B cell (primary cell): ENCODE measurements at regions not wholly inside any gene's neighbourhood (a gene's known extent, or its start where the extent isn't known, plus 50 kb on each side); places are given as distances from the start of the nearest gene placed in this dataset.

Experiments
- ATAC-seq: fragments of 200-7000 bp; cut with Tn5 transposase; one replicate; pipeline ENCODE4 v1.10.0; 2021; ENCODE audit warnings: low read depth, mild to moderate bottlenecking, moderate number of reproducible peaks, moderate library complexity
- CTCF ChIA-PET: fragments of 350-600 bp; sonication (Branson Sonifier 250); formaldehyde crosslinking; loops from one replicate; lab custom pipeline; 2021; ENCODE audit warnings: antibody characterized with exemption, inconsistent platforms; lab: Charles Lee
- POLR2A ChIA-PET: fragments of 350-600 bp; sonication (Branson Sonifier 250); formaldehyde crosslinking; loops from one replicate; lab custom pipeline; 2021; ENCODE audit warnings: antibody characterized with exemption; lab: Charles Lee
- DNase-seq: peaks from one replicate; pipeline ENCODE4 v3.0.0; 2013
- H2AFZ ChIP-seq: 2 replicates; pipeline ENCODE4 v1.6.1; 2012; ENCODE audit warnings: mild to moderate bottlenecking, low read depth, low read length; ENCODE audit not compliant: insufficient read depth, poor library complexity, severe bottlenecking
- H3K27ac ChIP-seq, 2 donors: 1 replicate in 1 of 2; 2 replicates in 1 of 2; pipeline ENCODE4 v1.5.1; 2012 to 2013; ENCODE audit warnings: low read length in 2 of 2, mild to moderate bottlenecking in 2 of 2, moderate library complexity in 1 of 2
- H3K27me3 ChIP-seq, 4 experiments: fragments of 200-600 bp in 1 of 4; sonication (generic) in 1 of 4; replicated peaks in 1 of 4; 1 replicate in 2 of 4; 2 replicates in 2 of 4; pipeline versions ENCODE4 v1.6.1 to v1.7.0; 2013 to 2016; ENCODE audit warnings: low read length in 3 of 4, mild to moderate bottlenecking in 2 of 4, mixed read lengths in 1 of 4, moderate library complexity in 1 of 4; ENCODE audit not compliant: insufficient read depth in 4 of 4, control insufficient read depth in 3 of 4; ENCODE audit errors: control extremely low read depth in 1 of 4
- H3K36me3 ChIP-seq, 2 experiments: replicated peaks in 1 of 2; 1 replicate in 1 of 2; 2 replicates in 1 of 2; pipeline versions ENCODE4 v1.6.1 to v1.7.1; 2013; ENCODE audit warnings: low read length in 1 of 2; ENCODE audit not compliant: insufficient read depth in 2 of 2, control insufficient read depth in 1 of 2; ENCODE audit errors: control extremely low read depth in 1 of 2, extremely low read depth in 1 of 2
- H3K4me1 ChIP-seq, 2 donors: fragments of 200-600 bp in 1 of 2; sonication (generic) in 1 of 2; 1 replicate in 1 of 2; 2 replicates in 1 of 2; pipeline versions ENCODE4 v1.5.1 to v1.6.1; 2013 to 2017; ENCODE audit warnings: low read length in 2 of 2; ENCODE audit not compliant: control insufficient read depth in 2 of 2, insufficient read depth in 2 of 2
- H3K4me2 ChIP-seq: replicated peaks from 2 replicates; pipeline ENCODE3; 2012; ENCODE audit warnings: mild to moderate bottlenecking, low read depth, low read length; ENCODE audit not compliant: poor library complexity, severe bottlenecking
- H3K4me3 ChIP-seq, 5 experiments: fragments of 200-600 bp in 1 of 5; sonication (generic) in 1 of 5; 1 replicate in 3 of 5; 2 replicates in 2 of 5; pipeline versions ENCODE4 v1.5.1 to v1.7.0; 2011 to 2016; ENCODE audit warnings: low read length in 4 of 5, mild to moderate bottlenecking in 4 of 5, low read depth in 2 of 5, control low read depth in 1 of 5, moderate library complexity in 1 of 5; ENCODE audit not compliant: insufficient read depth in 1 of 5; ENCODE audit errors: control extremely low read depth in 1 of 5, extremely low read depth in 1 of 5
- H3K79me2 ChIP-seq: fragments of 200-600 bp; sonication (generic); one replicate; pipeline ENCODE4 v1.6.0; 2016; ENCODE audit warnings: low read length; ENCODE audit not compliant: control insufficient read depth, insufficient read depth
- H3K9ac ChIP-seq: fragments of 200-600 bp; sonication (generic); 2 replicates; pipeline ENCODE4 v1.6.1; 2017; ENCODE audit warnings: mild to moderate bottlenecking, low read length, moderate library complexity
- H3K9me3 ChIP-seq, 3 donors: one replicate each; pipeline versions ENCODE4 v1.6.1 to v1.7.1; 2013; ENCODE audit warnings: low read length in 2 of 3; ENCODE audit not compliant: control insufficient read depth in 2 of 3, insufficient read depth in 1 of 3; ENCODE audit errors: control extremely low read depth in 1 of 3
- H4K20me1 ChIP-seq: 2 replicates; pipeline ENCODE4 v1.6.0; 2012; ENCODE audit warnings: mild to moderate bottlenecking, low read length; ENCODE audit not compliant: insufficient read depth, control insufficient read depth, poor library complexity, severe bottlenecking
- H3K27ac Mint-ChIP-seq: one replicate; pipeline ENCODE4 v1.8.0; 2021; ENCODE audit warnings: mixed read lengths
- H3K27me3 Mint-ChIP-seq: one replicate; pipeline ENCODE4 v1.8.0; 2021; ENCODE audit warnings: mixed read lengths
- H3K4me1 Mint-ChIP-seq: one replicate; pipeline ENCODE4 v1.8.0; 2021; ENCODE audit warnings: mixed read lengths
- H3K4me3 Mint-ChIP-seq: one replicate; pipeline ENCODE4 v1.8.0; 2021; ENCODE audit warnings: mixed read lengths
- H3K9me3 Mint-ChIP-seq: one replicate; pipeline ENCODE4 v1.8.0; 2022; ENCODE audit warnings: mixed read lengths; ENCODE audit not compliant: insufficient read depth
- CTCF ChIP-seq: fragments of 200-600 bp; IDR thresholded peaks from one replicate; pipeline ENCODE4 v1.8.0; 2022; ENCODE audit warnings: antibody characterized with exemption, mild to moderate bottlenecking
- EZH2 ChIP-seq: IDR thresholded peaks from 2 replicates; pipeline ENCODE4 v1.6.1; 2012; ENCODE audit warnings: borderline replicate concordance, low read depth, mild to moderate bottlenecking, moderate library complexity, low read length; ENCODE audit not compliant: insufficient read depth, poor library complexity, severe bottlenecking
- WGBS: methylation state at CpG from one replicate; pipeline ENCODE4 v1.1.5; 2013; ENCODE audit warnings: missing lambda C conversion rate; ENCODE audit not compliant: insufficient coverage; 5-methylcytosine and 5-hydroxymethylcytosine counted together
- intact Hi-C: fragments of 100-400 bp; cut with micrococcal nuclease; formaldehyde crosslinking; loops from one replicate; pipeline ENCODE4 v1.10.0; 2022

GRCh38 chr16:6038941-6039645, 941.5 kb upstream of the EEF2KMT start:
- no peak overlapping the region for H3K4me2 ChIP-seq
- no CpG with 5 or more reads among the region's 5 CpGs for WGBS
- no peaks in the 10 kb centered on the region for H3K4me1 ChIP-seq
- H3K36me3 ChIP-seq, result no peaks in the 10 kb centered on the region
- no peak overlapping the region for H2AFZ ChIP-seq
- Mint-ChIP-seq H3K27ac (no peak overlapping the region), H3K9me3 (peaks cover 5% of the 10 kb centered on the region), H3K4me3 (no peak overlapping the region), H3K27me3 (no peaks in the 10 kb centered on the region), H3K4me1 (no peaks in the 10 kb centered on the region)
- TF ChIP-seq CTCF (no peak), EZH2 (no peak)
- ATAC-seq (no peak), DNase-seq (no peak)
- no peaks in the 10 kb centered on the region for H3K27me3 ChIP-seq
- intact Hi-C loops, result no loop called here
- H3K79me2 ChIP-seq, result no peaks in the 10 kb centered on the region
- no peak overlapping the region for H3K27ac ChIP-seq
- H3K4me3 ChIP-seq, result no peak overlapping the region
- H4K20me1 ChIP-seq, result no peaks in the 10 kb centered on the region
- H3K9me3 ChIP-seq, result no peaks in the 10 kb centered on the region
- H3K9ac ChIP-seq, result no peak overlapping the region
- POLR2A ChIA-PET, result no interaction called here
- CTCF ChIA-PET, result no interaction called here

GRCh38 chr16:6035161-6035560, 937.6 kb upstream of the EEF2KMT start:
- H3K9me3 ChIP-seq, result peaks cover 0 to 2% (median 0%) of the 10 kb centered on the region in 3 donors
- no peak for TF ChIP-seq CTCF
- TF ChIP-seq EZH2, result no peak
- H3K4me1 ChIP-seq, result no peaks in the 10 kb centered on the region
- no peak overlapping the region for H3K27ac ChIP-seq
- H3K9ac ChIP-seq, result no peak overlapping the region
- ChIA-PET POLR2A (no interaction called here), CTCF (no interaction called here)
- DNase-seq (no peak), ATAC-seq (no peak)
- Mint-ChIP-seq H3K4me3 (no peak overlapping the region), H3K4me1 (no peaks in the 10 kb centered on the region), H3K27me3 (no peaks in the 10 kb centered on the region), H3K9me3 (peaks cover 3% of the 10 kb centered on the region), H3K27ac (no peak overlapping the region)
- H3K36me3 ChIP-seq, result no peaks in the 10 kb centered on the region
- no peak overlapping the region for H3K4me3 ChIP-seq
- no peak overlapping the region for H3K4me2 ChIP-seq
- H3K79me2 ChIP-seq, result no peaks in the 10 kb centered on the region
- intact Hi-C loops, result no loop called here
- 43% methylated on average over 3 of the region's 6 CpGs for WGBS
- H3K27me3 ChIP-seq, result no peaks in the 10 kb centered on the region
- no peak overlapping the region for H2AFZ ChIP-seq
- H4K20me1 ChIP-seq, result no peaks in the 10 kb centered on the region
